Neuronal stem cell (in vitro differentiated cells): ENCODE measurements at regions not wholly inside any gene's neighbourhood (a gene's known extent, or its start where the extent isn't known, plus 50 kb on each side); places are given as distances from the start of the nearest gene placed in this dataset.
A peak's percentile ranks its signal among the peaks of the same experiment; 100 is the strongest.
"Not testable (repeated sequence)": the region's sequence is repeated elsewhere in the genome, so short reads cannot be mapped to it uniquely, and the experiment has no call there.

Experiments
- DNase-seq: peaks from one replicate; pipeline ENCODE4 v3.0.0-alpha.2; 2013; ENCODE audit warnings: low spot score
- H2AFZ ChIP-seq: one replicate; pipeline ENCODE4 v1.6.1; 2013; ENCODE audit warnings: mild to moderate bottlenecking, low read length, inconsistent platforms
- H2AK5ac ChIP-seq: 2 replicates; pipeline ENCODE4 v1.6.1; 2013; ENCODE audit warnings: low read depth, mild to moderate bottlenecking, inconsistent platforms, low read length, moderate library complexity, mixed read lengths
- H2BK120ac ChIP-seq: 2 replicates; pipeline ENCODE4 v1.6.1; 2013; ENCODE audit warnings: low read depth, mild to moderate bottlenecking, inconsistent platforms, low read length, moderate library complexity, mixed read lengths
- H2BK12ac ChIP-seq: one replicate; pipeline ENCODE4 v1.6.1; 2013; ENCODE audit warnings: low read length, inconsistent platforms
- H2BK15ac ChIP-seq: 2 replicates; pipeline ENCODE4 v1.6.1; 2013; ENCODE audit warnings: mild to moderate bottlenecking, low read length, inconsistent platforms, mixed read lengths
- H2BK5ac ChIP-seq: one replicate; pipeline ENCODE4 v1.6.1; 2013; ENCODE audit warnings: inconsistent platforms, mild to moderate bottlenecking, low read length, moderate library complexity
- H3K14ac ChIP-seq: one replicate; pipeline ENCODE4 v1.6.1; 2013; ENCODE audit warnings: low read length, inconsistent platforms
- H3K18ac ChIP-seq: 2 replicates; pipeline ENCODE4 v1.6.1; 2013; ENCODE audit warnings: low read length, inconsistent platforms
- H3K23ac ChIP-seq: 2 replicates; pipeline ENCODE4 v1.6.1; 2013; ENCODE audit warnings: low read depth, mild to moderate bottlenecking, mixed read lengths, low read length, inconsistent platforms; ENCODE audit not compliant: poor library complexity
- H3K27ac ChIP-seq: replicated peaks from 3 replicates; pipeline ENCODE4 v1.5.1; 2013; ENCODE audit warnings: low read length, inconsistent platforms
- H3K27me3 ChIP-seq, 3 experiments: 2 replicates each; pipeline ENCODE4 v1.6.1; 2013; ENCODE audit warnings: low read length in 3 of 3, mild to moderate bottlenecking in 2 of 3, inconsistent platforms in 1 of 3, low read depth in 1 of 3, mixed read lengths in 1 of 3, moderate library complexity in 1 of 3; ENCODE audit not compliant: control insufficient read depth in 3 of 3, insufficient read depth in 3 of 3
- H3K36me3 ChIP-seq, 2 donors: replicated peaks in 1 of 2; 2 replicates each; pipeline ENCODE4 v1.6.1; 2013; ENCODE audit warnings: low read length in 2 of 2; ENCODE audit not compliant: control insufficient read depth in 2 of 2, insufficient read depth in 2 of 2
- H3K4ac ChIP-seq: 2 replicates; pipeline ENCODE4 v1.6.1; 2013; ENCODE audit warnings: inconsistent platforms, mild to moderate bottlenecking, low read length, moderate library complexity
- H3K4me1 ChIP-seq, 2 donors: 1 replicate in 1 of 2; 2 replicates in 1 of 2; pipeline ENCODE4 v1.6.1; 2013; ENCODE audit warnings: low read length in 2 of 2, low read depth in 1 of 2; ENCODE audit not compliant: control insufficient read depth in 2 of 2, insufficient read depth in 1 of 2
- H3K4me2 ChIP-seq: one replicate; pipeline ENCODE4 v1.6.1; 2013; ENCODE audit warnings: mild to moderate bottlenecking, low read length, inconsistent platforms; ENCODE audit not compliant: insufficient read depth, poor library complexity, severe bottlenecking
- H3K4me3 ChIP-seq, 2 donors: 2 replicates each; pipeline ENCODE4 v1.5.1; 2013; ENCODE audit warnings: low read length in 2 of 2, mild to moderate bottlenecking in 2 of 2, inconsistent platforms in 1 of 2, moderate library complexity in 1 of 2
- H3K79me1 ChIP-seq: one replicate; pipeline ENCODE4 v1.6.1; 2013; ENCODE audit warnings: low read depth, mild to moderate bottlenecking, inconsistent platforms, low read length, moderate library complexity
- H3K9ac ChIP-seq: one replicate; pipeline ENCODE4 v1.6.1; 2013; ENCODE audit warnings: mild to moderate bottlenecking, low read depth, low read length, inconsistent platforms; ENCODE audit not compliant: poor library complexity
- H3K9me3 ChIP-seq, 2 donors: replicated peaks in 1 of 2; 2 replicates each; pipeline versions ENCODE3 to v1.6.1; 2013; ENCODE audit warnings: low read length in 2 of 2, mild to moderate bottlenecking in 2 of 2, inconsistent platforms in 1 of 2, low read depth in 1 of 2, mixed read lengths in 1 of 2, moderate library complexity in 1 of 2; ENCODE audit not compliant: control insufficient read depth in 2 of 2, insufficient read depth in 1 of 2
- H4K8ac ChIP-seq: one replicate; pipeline ENCODE4 v1.6.1; 2013; ENCODE audit warnings: low read depth, mild to moderate bottlenecking, inconsistent platforms, low read length, moderate library complexity
- H4K91ac ChIP-seq: one replicate; pipeline ENCODE4 v1.6.1; 2013; ENCODE audit warnings: low read length, low read depth, mild to moderate bottlenecking, inconsistent platforms; ENCODE audit not compliant: poor library complexity
- WGBS, 2 donors: extraction: QIAGEN DNeasy Blood & Tissue Kit; methylation state at CpG; one replicate each; pipeline ENCODE4 v1.1.7; 2013; ENCODE audit warnings: missing lambda C conversion rate in 2 of 2, mixed read lengths in 1 of 2; ENCODE audit not compliant: insufficient read length in 2 of 2, insufficient replicate concordance in 1 of 2; ENCODE audit errors: extremely low coverage in 2 of 2; 5-methylcytosine and 5-hydroxymethylcytosine counted together

DNA sequence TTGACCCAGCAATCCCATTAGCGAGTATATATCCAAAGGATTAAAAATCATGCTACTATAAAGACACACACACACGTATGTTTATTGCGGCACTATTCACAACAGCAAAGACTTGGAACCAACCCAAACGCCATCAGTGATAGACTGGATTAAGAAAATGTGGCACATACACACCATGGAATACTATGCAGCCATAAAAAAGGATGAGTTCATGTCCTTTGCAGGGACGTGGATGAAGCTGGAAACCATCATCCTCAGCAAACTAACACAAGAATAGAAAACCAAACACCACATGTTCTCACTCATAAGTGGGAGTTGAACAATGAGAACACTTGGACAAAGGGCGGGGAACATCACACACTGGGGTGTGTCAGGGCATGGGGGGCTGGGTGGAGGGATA lies 296.2 kb upstream of the HS6ST1 start:
- not testable (repeated sequence) for H3K14ac ChIP-seq, H3K9ac ChIP-seq, H4K91ac ChIP-seq, H3K27me3 ChIP-seq, H3K27ac ChIP-seq, H3K4ac ChIP-seq, DNase-seq, H2BK120ac ChIP-seq, H4K8ac ChIP-seq, H3K9me3 ChIP-seq, H2BK15ac ChIP-seq, H3K79me1 ChIP-seq, H2BK12ac ChIP-seq, H3K18ac ChIP-seq, H3K23ac ChIP-seq, H3K36me3 ChIP-seq, H2BK5ac ChIP-seq, H3K4me1 ChIP-seq, H2AK5ac ChIP-seq, H2AFZ ChIP-seq, H3K4me2 ChIP-seq, H3K4me3 ChIP-seq
- WGBS, 2 donors: no CpG with 5 or more reads among the region's 6 CpGs

DNA sequence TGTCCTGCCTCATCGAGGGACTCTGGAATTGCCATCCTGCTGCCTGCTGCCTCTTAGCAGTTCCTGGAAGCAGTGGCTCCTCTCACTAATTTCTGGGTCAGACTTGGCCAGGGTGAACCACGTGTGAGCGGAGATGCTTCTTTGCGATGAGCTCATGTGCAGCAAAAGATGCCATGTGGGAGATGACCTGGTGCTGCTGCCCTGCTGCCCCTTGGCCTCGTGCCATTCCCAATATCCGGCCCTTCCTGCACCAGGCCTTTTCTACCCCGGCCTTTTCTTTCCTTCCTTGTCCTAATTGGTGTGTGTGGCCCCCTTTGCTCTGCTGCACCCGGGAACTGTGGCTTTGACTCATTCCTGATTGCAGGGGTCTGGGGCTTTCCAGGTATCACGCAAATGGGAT lies 296.9 kb upstream of the HS6ST1 start:
- no peaks in the 10 kb centered on the region for H3K79me1 ChIP-seq
- H2BK120ac ChIP-seq: no peak overlapping the region
- no peak overlapping the region for H3K9ac ChIP-seq
- H2AK5ac ChIP-seq: no peak overlapping the region
- H2AFZ ChIP-seq: no peak overlapping the region
- H3K14ac ChIP-seq: no peak overlapping the region
- H3K27ac ChIP-seq: no peak overlapping the region
- H2BK5ac ChIP-seq: no peak overlapping the region
- peak overlapping the region; percentile 35 for H3K18ac ChIP-seq
- DNase-seq: no peak
- no peaks in the 10 kb centered on the region for H3K27me3 ChIP-seq
- H3K4me2 ChIP-seq: no peak overlapping the region
- H4K91ac ChIP-seq: no peak overlapping the region
- no CpG with 5 or more reads among the region's 9 CpGs for WGBS, 2 donors
- H3K23ac ChIP-seq: no peak overlapping the region
- peaks cover 0 to 5% of the 10 kb centered on the region in 2 donors for H3K9me3 ChIP-seq
- H2BK12ac ChIP-seq: no peak overlapping the region
- no peak overlapping the region for H4K8ac ChIP-seq
- peaks cover 3 to 9% of the 10 kb centered on the region in 2 donors for H3K4me1 ChIP-seq
- no peak overlapping the region for H3K4me3 ChIP-seq
- H2BK15ac ChIP-seq: peak overlapping the region; percentile 21
- no peaks in the 10 kb centered on the region for H3K36me3 ChIP-seq
- no peak overlapping the region for H3K4ac ChIP-seq

DNA sequence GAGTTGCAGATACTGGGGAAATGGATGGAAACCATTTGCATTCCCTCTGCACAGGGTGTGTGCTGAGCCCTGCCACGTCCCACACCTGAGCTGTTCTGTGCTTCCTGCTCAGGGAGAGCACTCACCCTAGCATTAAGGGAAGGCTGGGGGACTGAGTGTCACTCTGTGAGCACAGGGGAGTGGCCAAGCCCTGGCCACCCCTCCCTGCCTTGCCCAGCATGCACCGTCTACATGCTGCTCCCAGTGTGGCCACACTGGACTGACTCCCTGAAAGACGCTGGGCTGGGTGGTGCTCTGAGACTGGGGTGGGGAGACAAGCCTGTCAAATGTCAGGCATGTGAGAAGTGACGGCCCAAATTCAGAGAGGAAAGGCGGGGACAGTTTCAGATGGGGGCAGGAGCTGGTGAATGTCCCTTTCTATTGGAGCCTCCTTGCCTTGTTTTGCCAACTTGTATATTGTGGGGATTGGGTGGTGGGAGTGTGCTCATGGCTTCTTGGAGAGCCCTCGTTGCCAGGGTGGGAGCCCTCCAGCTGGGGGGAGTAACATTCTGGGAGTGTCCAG lies 298.4 kb upstream of the HS6ST1 start:
- no CpG with 5 or more reads among the region's 6 CpGs for WGBS, 2 donors

DNA sequence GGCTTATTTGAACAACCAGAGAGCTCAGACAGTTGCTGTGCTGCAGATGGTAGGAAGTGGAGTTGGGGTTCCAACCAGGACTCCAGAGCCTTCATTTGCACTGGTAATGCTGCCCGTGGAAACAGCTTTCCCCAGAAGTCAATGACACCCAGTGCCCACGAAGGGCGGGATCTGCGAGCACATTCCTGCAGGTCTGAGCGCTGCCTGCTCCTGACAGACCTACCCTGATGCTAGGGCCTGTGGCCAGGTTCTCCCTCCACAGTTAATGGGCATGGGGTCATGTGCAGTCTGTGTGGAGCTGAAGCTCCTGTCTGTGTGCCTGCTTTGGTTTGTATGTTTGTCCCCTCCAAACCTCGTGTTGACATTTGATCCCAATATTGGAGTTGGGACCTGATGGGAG lies 299.0 kb upstream of the HS6ST1 start:
- H3K4me1 ChIP-seq: peaks cover 3 to 9% of the 10 kb centered on the region in 2 donors
- H2BK12ac ChIP-seq: no peak overlapping the region
- no peak overlapping the region for H2AFZ ChIP-seq
- no peak overlapping the region for H2AK5ac ChIP-seq
- no peak overlapping the region for H4K8ac ChIP-seq
- no peak overlapping the region for H2BK15ac ChIP-seq
- H3K36me3 ChIP-seq: no peaks in the 10 kb centered on the region
- H3K27ac ChIP-seq: no peak overlapping the region
- H3K23ac ChIP-seq: no peak overlapping the region
- no peak overlapping the region for H3K14ac ChIP-seq
- no peak overlapping the region for H2BK5ac ChIP-seq
- H4K91ac ChIP-seq: no peak overlapping the region
- no peak for DNase-seq
- peak overlapping the region; percentile 84 for H3K18ac ChIP-seq
- H2BK120ac ChIP-seq: no peak overlapping the region
- H3K9me3 ChIP-seq: peaks cover 0 to 5% of the 10 kb centered on the region in 2 donors
- H3K4me2 ChIP-seq: no peak overlapping the region
- no peak overlapping the region for H3K9ac ChIP-seq
- no peak overlapping the region for H3K4ac ChIP-seq
- no peaks in the 10 kb centered on the region for H3K27me3 ChIP-seq
- WGBS, 2 donors: no CpG with 5 or more reads among the region's 6 CpGs
- H3K79me1 ChIP-seq: no peaks in the 10 kb centered on the region
- H3K4me3 ChIP-seq: peak overlapping the region in 1 of 2 donors; percentile 6

More for the DNA sequence above, 298.4 kb upstream of the HS6ST1 start:
- Histone ChIP-seq H3K4ac (no peak overlapping the region), H3K23ac (peak overlapping the region; percentile 36), H3K4me3 (no peak overlapping the region), H3K14ac (no peak overlapping the region), H2AFZ (no peak overlapping the region), H3K4me1 (peaks cover 3 to 9% of the 10 kb centered on the region in 2 donors), H4K8ac (no peak overlapping the region), H3K18ac (peak overlapping the region; percentile 86), H2BK12ac (no peak overlapping the region), H3K79me1 (no peaks in the 10 kb centered on the region), H3K36me3 (no peaks in the 10 kb centered on the region), H2BK120ac (no peak overlapping the region), H3K9ac (no peak overlapping the region), H3K4me2 (no peak overlapping the region), H3K27me3 (no peaks in the 10 kb centered on the region), H2AK5ac (peak overlapping the region; percentile 31), H3K9me3 (peaks cover 0 to 5% of the 10 kb centered on the region in 2 donors), H4K91ac (no peak overlapping the region), H2BK15ac (no peak overlapping the region), H3K27ac (no peak overlapping the region), H2BK5ac (no peak overlapping the region)
- DNase-seq: no peak
